Psoas muscle (tissue), 7 donors: ENCODE measurements at regions not wholly inside any gene's neighbourhood (a gene's known extent, or its start where the extent isn't known, plus 50 kb on each side); places are given as distances from the start of the nearest gene placed in this dataset.

Source experiments
- ATAC-seq, 4 donors: fragments of 200-7000 bp; cut with Tn5 transposase; one replicate each; pipeline ENCODE4 v1.9.1; 2020; ENCODE audit warnings: moderate library complexity in 3 of 4, mild to moderate bottlenecking in 2 of 4
- DNase-seq, 2 donors: peaks; one replicate each; pipeline ENCODE4 v3.0.0-alpha.2; 2020
- H3K27ac ChIP-seq: fragments of 200-600 bp; one replicate; pipeline ENCODE4 v1.8.0; 2022
- H3K27me3 ChIP-seq, 3 donors: fragments of 200-600 bp in 1 of 3; one replicate each; pipeline versions ENCODE4 v1.6.1 to v1.8.0; 2013 to 2022; ENCODE audit warnings: low read length in 2 of 3, mild to moderate bottlenecking in 2 of 3, moderate library complexity in 1 of 3; ENCODE audit not compliant: insufficient read depth in 3 of 3
- H3K36me3 ChIP-seq, 2 donors: fragments of 200-600 bp in 1 of 2; one replicate each; pipeline versions ENCODE4 v1.6.1 to v1.8.0; 2013 to 2022; ENCODE audit warnings: low read depth in 1 of 2, mild to moderate bottlenecking in 1 of 2, moderate library complexity in 1 of 2; ENCODE audit not compliant: insufficient read depth in 1 of 2
- H3K4me1 ChIP-seq: fragments of 200-600 bp; one replicate; pipeline ENCODE4 v1.8.0; 2022
- H3K4me3 ChIP-seq: fragments of 200-600 bp; one replicate; pipeline ENCODE4 v1.8.0; 2022; ENCODE audit warnings: mild to moderate bottlenecking
- H3K9me3 ChIP-seq: fragments of 200-600 bp; one replicate; pipeline ENCODE4 v1.8.0; 2022
- WGBS, 3 donors: extraction: QIAGEN DNeasy Blood & Tissue Kit; methylation state at CpG; one replicate each; pipeline versions ENCODE4 v1.1.6 to v1.1.7; 2013; 5-methylcytosine and 5-hydroxymethylcytosine counted together
- intact Hi-C, 2 donors: fragments of 100-400 bp; cut with DNase I; formaldehyde crosslinking; loops; one replicate each; pipeline versions ENCODE4 v1.11.0 to v1.14.2; 2022
- TF ChIP-seq, protein P1 (sequence below): fragments of 200-600 bp; IDR thresholded peaks from one replicate; pipeline ENCODE4 v1.8.0; 2022; ENCODE audit warnings: antibody characterized with exemption
- donor health status: healthy with polysubstance abuse.
- donor health status: DM: no; HTN: no; CAD: no; lungs with moderate emphysema.
- donor health status: Bipolar disorder and iron deficiency.
- donor health status: healthy.
- donor health status: DM: yes; HTN: yes; CAD: no.
- donor health status: DM: no; HTN: no; CAD: no.
- donor health status: DM: yes; HTN: yes; CAD: no.

DNA sequence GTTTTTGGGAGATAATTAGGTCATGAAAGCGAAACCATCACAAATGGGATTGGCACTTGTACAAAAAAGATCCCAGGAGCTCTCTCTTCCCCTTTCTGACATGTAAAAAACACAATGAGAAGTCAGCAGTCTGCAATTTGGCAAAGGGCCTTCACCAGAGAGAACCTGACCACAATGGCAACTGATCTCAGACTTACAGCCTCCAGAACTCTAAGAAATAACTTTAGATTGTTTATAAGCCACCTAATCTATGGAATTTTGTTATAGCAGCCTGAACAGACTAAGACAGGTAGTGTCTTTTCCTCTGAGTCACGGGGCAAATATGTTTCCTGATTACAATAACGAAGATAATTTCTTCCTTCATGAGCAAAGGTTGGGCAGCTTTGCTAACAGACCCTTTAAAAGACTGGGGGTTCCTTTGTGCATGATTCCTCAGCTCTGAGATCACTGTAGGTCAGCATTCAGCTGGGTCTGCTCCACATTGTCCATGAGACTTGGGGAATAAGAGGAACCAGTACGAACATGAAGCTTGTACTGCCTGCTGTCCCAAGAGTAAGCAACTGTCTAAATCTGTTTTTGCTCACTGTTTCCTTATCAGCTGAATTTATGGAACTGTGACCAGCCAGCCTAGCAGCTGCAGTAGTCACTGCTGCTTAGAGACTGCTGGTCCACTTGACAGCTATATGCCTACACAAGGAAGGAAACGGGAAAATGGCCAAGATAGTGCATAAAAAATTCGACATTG lies 191.6 kb downstream of the ANAPC10 start:
- ATAC-seq (no peak), DNase-seq (no peak)
- 52 to 61% (median 53%) methylated on average over 6 of the region's 6 CpGs for WGBS, 3 donors
- intact Hi-C loops = no loop called here
- Histone ChIP-seq H3K4me3 (no peak overlapping the region), H3K27ac (no peak overlapping the region), H3K9me3 (no peaks in the 10 kb centered on the region), H3K4me1 (no peaks in the 10 kb centered on the region), H3K36me3 (no peaks in the 10 kb centered on the region), H3K27me3 (no peaks in the 10 kb centered on the region)
- TF ChIP-seq, protein P1, sequence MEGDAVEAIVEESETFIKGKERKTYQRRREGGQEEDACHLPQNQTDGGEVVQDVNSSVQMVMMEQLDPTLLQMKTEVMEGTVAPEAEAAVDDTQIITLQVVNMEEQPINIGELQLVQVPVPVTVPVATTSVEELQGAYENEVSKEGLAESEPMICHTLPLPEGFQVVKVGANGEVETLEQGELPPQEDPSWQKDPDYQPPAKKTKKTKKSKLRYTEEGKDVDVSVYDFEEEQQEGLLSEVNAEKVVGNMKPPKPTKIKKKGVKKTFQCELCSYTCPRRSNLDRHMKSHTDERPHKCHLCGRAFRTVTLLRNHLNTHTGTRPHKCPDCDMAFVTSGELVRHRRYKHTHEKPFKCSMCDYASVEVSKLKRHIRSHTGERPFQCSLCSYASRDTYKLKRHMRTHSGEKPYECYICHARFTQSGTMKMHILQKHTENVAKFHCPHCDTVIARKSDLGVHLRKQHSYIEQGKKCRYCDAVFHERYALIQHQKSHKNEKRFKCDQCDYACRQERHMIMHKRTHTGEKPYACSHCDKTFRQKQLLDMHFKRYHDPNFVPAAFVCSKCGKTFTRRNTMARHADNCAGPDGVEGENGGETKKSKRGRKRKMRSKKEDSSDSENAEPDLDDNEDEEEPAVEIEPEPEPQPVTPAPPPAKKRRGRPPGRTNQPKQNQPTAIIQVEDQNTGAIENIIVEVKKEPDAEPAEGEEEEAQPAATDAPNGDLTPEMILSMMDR = no peak

DNA sequence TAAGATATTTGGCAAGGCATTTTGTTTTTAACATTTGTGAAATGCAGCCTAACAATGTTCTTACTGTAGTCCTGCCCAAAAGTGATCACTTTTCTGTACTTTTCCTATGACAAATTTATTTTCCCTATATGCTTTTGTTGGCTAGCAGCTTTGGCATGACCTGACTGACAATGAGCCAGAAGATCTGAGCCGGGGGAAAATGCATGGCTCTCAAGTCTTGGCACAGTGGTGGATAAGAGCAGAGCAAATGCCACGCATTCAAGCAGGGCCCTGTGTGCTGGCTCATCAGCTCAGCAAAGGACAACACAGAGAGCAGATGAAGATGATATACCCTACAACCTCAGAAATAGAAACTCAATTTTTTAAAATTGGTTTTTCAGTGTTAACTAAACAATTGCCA lies 187.3 kb downstream of the ANAPC10 start:
- Histone ChIP-seq H3K4me3 (no peak overlapping the region), H3K27ac (no peak overlapping the region), H3K9me3 (no peaks in the 10 kb centered on the region), H3K4me1 (no peaks in the 10 kb centered on the region), H3K27me3 (no peaks in the 10 kb centered on the region), H3K36me3 (no peaks in the 10 kb centered on the region)
- TF ChIP-seq, protein P1 = no peak
- ATAC-seq (no peak), DNase-seq (no peak)
- WGBS, 3 donors = 20 to 37% (median 33%) methylated on average over 2 of the region's 2 CpGs
- intact Hi-C loops = no loop called here
